ENCODE measurements at regions not wholly inside any gene's neighbourhood (a gene's known extent, or its start where the extent isn't known, plus 50 kb on each side); places are given as distances from the start of the nearest gene placed in this dataset.
"Not testable (repeated sequence)": the region's sequence is repeated elsewhere in the genome, so short reads cannot be mapped to it uniquely, and the experiment has no call there.

- no peak overlapping the region for H2AFZ ChIP-seq (ENCODE audit: low read length)
- peak in 1 of 2 donors; percentile 75 for DNase-seq (ENCODE audit: low read depth in 2 of 2)
- TF ChIP-seq EZH2 (IDR thresholded peaks at IDR 0.05; ENCODE audit: low read length, missing control alignments): no peak
- TF ChIP-seq CTCF (conservative IDR thresholded peaks at IDR 0.05 in 1 of 2, IDR thresholded peaks at IDR 0.05 in 1 of 2; ENCODE audit: low read depth in 1 of 2, low read length in 2 of 2): no peak
Measured at GRCh38 chr5:92283521-92283920, 900.4 kb upstream of the ARRDC3 start.

GRCh38 chr5:92271750-92272149 lies 888.6 kb upstream of the ARRDC3 start:
- DNase-seq (ENCODE audit: low read depth in 2 of 2); H3K27me3 ChIP-seq (ENCODE audit: control insufficient read depth, insufficient read depth, low read length); H3K36me3 ChIP-seq (ENCODE audit: control insufficient read depth, insufficient read depth, low read length); H3K4me1 ChIP-seq (ENCODE audit: control insufficient read depth, extremely low read depth, insufficient read depth, low read length); H4K20me1 ChIP-seq (ENCODE audit: control insufficient read depth, extremely low read depth, insufficient read depth, low read length); H3K79me2 ChIP-seq (ENCODE audit: control insufficient read depth, insufficient read depth, low read length); H3K9ac ChIP-seq (ENCODE audit: insufficient read depth, low read length); H3K27ac ChIP-seq (ENCODE audit: insufficient read depth, low read length); H2AFZ ChIP-seq (ENCODE audit: low read length); H3K4me2 ChIP-seq (ENCODE audit: extremely low read depth, insufficient read depth, low read length); H3K9me3 ChIP-seq (ENCODE audit: control insufficient read depth, insufficient read depth, low read depth, low read length); H3K4me3 ChIP-seq (replicated peaks in 1 of 4; ENCODE audit: control extremely low read depth in 1 of 4, insufficient read depth in 1 of 4, low read depth in 3 of 4, low read length in 4 of 4): not testable (repeated sequence)

More at GRCh38 chr5:92283521-92283920, 900.4 kb upstream of the ARRDC3 start:
- H3K9me3 ChIP-seq (ENCODE audit: control insufficient read depth, insufficient read depth, low read depth, low read length): no peaks in the 10 kb centered on the region
- H3K79me2 ChIP-seq (ENCODE audit: control insufficient read depth, insufficient read depth, low read length): no peaks in the 10 kb centered on the region
- no peaks in the 10 kb centered on the region for H3K4me1 ChIP-seq (ENCODE audit: control insufficient read depth, extremely low read depth, insufficient read depth, low read length)
- no peak overlapping the region for H3K4me2 ChIP-seq (ENCODE audit: extremely low read depth, insufficient read depth, low read length)
- H3K36me3 ChIP-seq (ENCODE audit: control insufficient read depth, insufficient read depth, low read length): no peaks in the 10 kb centered on the region
- no peak overlapping the region for H3K4me3 ChIP-seq (replicated peaks in 1 of 4; ENCODE audit: control extremely low read depth in 1 of 4, insufficient read depth in 1 of 4, low read depth in 3 of 4, low read length in 4 of 4)
- no peaks in the 10 kb centered on the region for H3K27me3 ChIP-seq (ENCODE audit: control insufficient read depth, insufficient read depth, low read length)
- H3K27ac ChIP-seq (ENCODE audit: insufficient read depth, low read length): no peak overlapping the region
- H4K20me1 ChIP-seq (ENCODE audit: control insufficient read depth, extremely low read depth, insufficient read depth, low read length): no peaks in the 10 kb centered on the region
- H3K9ac ChIP-seq (ENCODE audit: insufficient read depth, low read length): no peak overlapping the region

GRCh38 chr5:92268343-92268742 lies 885.2 kb upstream of the ARRDC3 start:
- TF ChIP-seq CTCF (conservative IDR thresholded peaks at IDR 0.05 in 1 of 2, IDR thresholded peaks at IDR 0.05 in 1 of 2; ENCODE audit: low read depth in 1 of 2, low read length in 2 of 2): no peak
- no peak for TF ChIP-seq EZH2 (IDR thresholded peaks at IDR 0.05; ENCODE audit: low read length, missing control alignments)
- H3K4me2 ChIP-seq (ENCODE audit: extremely low read depth, insufficient read depth, low read length): no peak overlapping the region

More at GRCh38 chr5:92268343-92268742, 885.2 kb upstream of the ARRDC3 start:
- Histone ChIP-seq H4K20me1 (ENCODE audit: control insufficient read depth, extremely low read depth, insufficient read depth, low read length) (no peaks in the 10 kb centered on the region), H3K9ac (ENCODE audit: insufficient read depth, low read length) (no peak overlapping the region), H3K27me3 (ENCODE audit: control insufficient read depth, insufficient read depth, low read length) (no peaks in the 10 kb centered on the region), H3K4me1 (ENCODE audit: control insufficient read depth, extremely low read depth, insufficient read depth, low read length) (no peaks in the 10 kb centered on the region), H3K79me2 (ENCODE audit: control insufficient read depth, insufficient read depth, low read length) (no peaks in the 10 kb centered on the region), H2AFZ (ENCODE audit: low read length) (no peak overlapping the region), H3K4me3 (replicated peaks in 1 of 4; ENCODE audit: control extremely low read depth in 1 of 4, insufficient read depth in 1 of 4, low read depth in 3 of 4, low read length in 4 of 4) (no peak overlapping the region), H3K9me3 (ENCODE audit: control insufficient read depth, insufficient read depth, low read depth, low read length) (no peaks in the 10 kb centered on the region), H3K27ac (ENCODE audit: insufficient read depth, low read length) (no peak overlapping the region), H3K36me3 (ENCODE audit: control insufficient read depth, insufficient read depth, low read length) (no peaks in the 10 kb centered on the region)
- DNase-seq (ENCODE audit: low read depth in 2 of 2): no peak

All from fibroblast of lung (primary cell).